ENCODE measurements at regions not wholly inside any gene's neighbourhood (a gene's known extent, or its start where the extent isn't known, plus 50 kb on each side); places are given as distances from the start of the nearest gene placed in this dataset.
"Not testable (repeated sequence)": the region's sequence is repeated elsewhere in the genome, so short reads cannot be mapped to it uniquely, and the experiment has no call there.

DNA sequence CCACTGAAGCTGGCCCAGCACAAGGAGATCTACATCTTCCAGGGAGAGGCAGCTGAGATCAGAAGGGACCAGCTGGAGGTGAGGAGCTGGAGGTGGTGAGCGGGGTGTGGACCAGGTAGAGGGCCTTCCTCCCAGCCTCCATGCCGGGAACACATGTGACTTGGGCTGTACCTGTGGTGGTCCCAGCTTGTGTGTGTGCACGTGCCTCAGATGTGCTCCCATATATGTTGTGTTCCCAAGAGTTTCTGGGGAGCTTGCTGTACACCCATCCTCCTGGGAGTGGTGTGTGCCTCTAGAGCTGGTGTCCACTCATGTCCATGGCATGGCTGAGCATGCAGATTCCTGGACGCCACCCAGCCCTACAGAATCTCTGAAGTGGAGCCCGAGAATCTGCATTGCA lies 183.7 kb upstream of the AKAP13 start:
- not testable (repeated sequence) for H3K27ac Mint-ChIP-seq; H3K27me3 Mint-ChIP-seq; H3K9me3 Mint-ChIP-seq; H3K4me1 Mint-ChIP-seq (ENCODE audit: low read depth); H3K36me3 Mint-ChIP-seq (ENCODE audit: low read depth); DNase-seq; H3K4me3 Mint-ChIP-seq

- not testable (repeated sequence) for H3K4me3 Mint-ChIP-seq; H3K36me3 Mint-ChIP-seq (ENCODE audit: low read depth); H3K9me3 Mint-ChIP-seq; DNase-seq; H3K27me3 Mint-ChIP-seq; H3K4me1 Mint-ChIP-seq (ENCODE audit: low read depth); H3K27ac Mint-ChIP-seq
Measured at GRCh38 chr15:85197582-85197981, 182.8 kb upstream of the AKAP13 start.

DNA sequence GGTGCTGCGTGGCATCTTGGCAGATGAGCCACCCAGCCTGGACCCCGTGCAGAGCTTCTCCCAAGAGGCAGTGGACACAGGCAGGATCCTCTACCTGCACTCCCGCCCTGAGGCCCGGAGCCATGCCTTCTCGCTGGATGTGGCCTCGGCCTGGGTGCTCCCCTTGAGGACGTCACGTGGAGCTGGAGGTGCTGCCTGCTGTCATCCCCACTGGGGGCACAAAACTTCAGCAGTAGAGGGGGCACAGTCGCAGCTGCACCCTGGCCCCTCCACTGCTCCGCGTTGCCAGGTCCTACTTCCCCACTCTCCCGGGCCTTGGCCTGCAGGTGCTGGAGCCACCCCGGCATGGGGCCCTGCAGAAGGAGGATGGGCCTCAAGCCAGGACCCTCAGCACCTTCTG lies 182.0 kb upstream of the AKAP13 start:
- H3K4me3 Mint-ChIP-seq; H3K9me3 Mint-ChIP-seq; DNase-seq; H3K4me1 Mint-ChIP-seq (ENCODE audit: low read depth); H3K27ac Mint-ChIP-seq; H3K27me3 Mint-ChIP-seq; H3K36me3 Mint-ChIP-seq (ENCODE audit: low read depth): not testable (repeated sequence)

DNA sequence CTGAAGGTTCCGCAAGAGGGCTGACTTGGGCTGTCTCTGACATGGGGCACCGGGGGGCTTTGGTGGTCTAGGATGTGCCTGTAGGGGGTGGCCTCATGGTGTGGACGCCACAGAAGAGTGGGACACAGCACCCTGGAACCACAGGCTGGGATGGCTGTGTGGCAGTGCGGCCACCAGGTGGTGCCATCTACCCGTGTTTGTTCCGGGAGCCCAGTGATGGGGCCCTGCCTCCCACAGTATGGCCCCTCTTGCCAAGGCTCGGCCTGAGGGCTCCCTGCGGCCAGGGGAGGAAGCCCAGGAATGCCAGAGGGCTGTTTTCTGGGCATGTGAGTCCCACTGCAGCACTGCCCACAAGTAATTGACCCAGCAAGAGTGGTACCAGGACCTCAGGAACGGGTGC lies 180.2 kb upstream of the AKAP13 start:
- not testable (repeated sequence) for H3K4me1 Mint-ChIP-seq (ENCODE audit: low read depth); H3K27ac Mint-ChIP-seq; H3K36me3 Mint-ChIP-seq (ENCODE audit: low read depth); H3K4me3 Mint-ChIP-seq; DNase-seq; H3K9me3 Mint-ChIP-seq; H3K27me3 Mint-ChIP-seq

DNA sequence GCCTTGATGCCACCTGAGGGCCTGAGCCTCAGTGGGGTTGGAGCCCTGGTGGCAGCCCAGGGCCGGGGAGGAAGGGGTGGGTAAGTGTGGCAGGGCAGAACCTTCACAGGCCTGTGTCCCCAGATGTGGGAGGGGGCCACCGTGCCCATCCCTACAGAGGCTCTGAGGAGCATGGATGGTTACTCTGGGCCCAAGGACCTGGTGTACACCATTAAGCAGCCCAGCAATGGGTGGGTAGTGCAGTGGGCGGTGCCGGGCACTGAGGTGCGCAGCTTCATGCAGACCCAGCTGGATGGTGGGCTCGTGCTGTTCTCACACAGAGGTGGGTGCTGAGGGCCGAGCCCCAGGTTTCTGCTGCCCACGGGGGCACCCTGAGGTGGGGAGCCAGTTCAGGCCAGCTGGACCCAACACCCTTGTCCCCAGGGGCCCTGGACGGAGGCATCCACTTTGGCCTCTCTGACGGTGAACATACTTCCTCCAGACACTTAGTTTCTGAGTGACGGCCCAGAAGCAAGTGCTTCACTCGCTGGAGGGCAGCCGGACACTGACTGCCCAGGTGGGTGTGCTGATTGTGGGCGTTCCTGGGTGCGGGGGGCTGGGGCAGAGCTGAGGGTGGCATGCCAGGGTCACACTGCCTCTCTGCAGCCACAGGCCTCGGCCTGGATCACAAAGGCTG lies 179.1 kb upstream of the AKAP13 start:
- H3K9me3 Mint-ChIP-seq; H3K27me3 Mint-ChIP-seq; H3K4me1 Mint-ChIP-seq (ENCODE audit: low read depth); DNase-seq; H3K36me3 Mint-ChIP-seq (ENCODE audit: low read depth); H3K27ac Mint-ChIP-seq; H3K4me3 Mint-ChIP-seq: not testable (repeated sequence)

DNA sequence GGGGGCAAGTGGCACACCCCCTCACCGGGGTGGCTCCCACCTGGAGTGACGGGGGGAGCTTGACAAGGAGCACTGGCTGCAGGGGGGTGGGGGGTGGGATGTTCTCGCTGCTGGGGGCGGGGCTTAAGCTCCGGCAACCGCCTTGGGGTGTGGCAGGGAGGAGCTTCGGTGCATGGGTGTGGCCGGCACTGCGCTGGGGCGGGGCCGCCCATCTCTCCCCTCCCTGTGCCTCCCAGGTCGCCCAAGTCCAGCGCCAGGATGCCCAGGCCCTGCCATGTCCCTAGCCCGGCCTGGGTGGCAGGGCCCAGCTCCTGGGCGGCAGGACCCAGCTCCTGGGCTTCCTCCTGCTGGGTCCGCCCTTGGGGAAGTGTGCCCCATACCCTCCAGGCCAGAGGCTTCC lies 175.9 kb upstream of the AKAP13 start:
- not testable (repeated sequence) for DNase-seq; H3K27me3 Mint-ChIP-seq; H3K27ac Mint-ChIP-seq; H3K4me3 Mint-ChIP-seq; H3K9me3 Mint-ChIP-seq; H3K4me1 Mint-ChIP-seq (ENCODE audit: low read depth); H3K36me3 Mint-ChIP-seq (ENCODE audit: low read depth)

- H3K9me3 Mint-ChIP-seq; DNase-seq; H3K36me3 Mint-ChIP-seq (ENCODE audit: low read depth); H3K4me3 Mint-ChIP-seq; H3K27me3 Mint-ChIP-seq; H3K4me1 Mint-ChIP-seq (ENCODE audit: low read depth); H3K27ac Mint-ChIP-seq: not testable (repeated sequence)
Measured at GRCh38 chr15:85233791-85234325, 146.5 kb upstream of the AKAP13 start.

DNA sequence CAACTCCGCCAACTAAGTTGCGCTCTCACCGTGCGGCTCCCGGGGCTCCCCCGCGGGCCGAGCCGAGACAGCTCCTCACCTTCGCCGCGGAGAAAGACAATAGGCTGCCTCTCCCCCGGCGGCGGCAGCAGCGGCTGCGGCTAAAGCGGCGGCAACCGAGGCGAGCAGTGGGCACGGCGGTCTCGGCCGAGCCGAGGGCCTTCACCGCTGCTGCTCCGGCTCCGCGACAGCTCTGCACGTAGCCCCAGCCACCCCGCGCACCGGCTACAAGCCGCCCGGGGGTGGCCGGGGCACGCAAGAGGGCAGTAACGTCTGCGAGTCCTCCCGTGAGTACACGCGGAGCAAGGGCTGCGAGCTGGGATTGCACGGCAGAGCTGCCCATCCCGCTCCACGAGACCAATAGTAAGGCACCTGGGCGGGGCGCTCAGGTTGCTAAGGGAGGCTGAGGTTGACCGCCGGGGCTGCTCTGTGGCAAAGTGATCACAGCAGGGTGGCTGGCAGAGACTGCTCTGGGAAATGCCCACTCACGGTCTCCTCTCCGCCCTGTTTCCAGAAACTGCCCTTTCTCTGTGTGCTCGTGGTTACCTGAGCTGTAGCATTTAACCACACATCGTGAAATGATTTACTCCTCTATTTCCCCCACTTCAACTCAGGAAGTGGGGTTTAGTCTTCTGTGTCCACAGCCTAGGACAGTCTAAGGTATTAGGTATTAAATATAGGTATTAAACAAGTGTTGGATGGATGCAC lies 145.8 kb upstream of the AKAP13 start:
- H3K27ac Mint-ChIP-seq; H3K27me3 Mint-ChIP-seq; H3K4me3 Mint-ChIP-seq; DNase-seq; H3K36me3 Mint-ChIP-seq (ENCODE audit: low read depth); H3K9me3 Mint-ChIP-seq; H3K4me1 Mint-ChIP-seq (ENCODE audit: low read depth): not testable (repeated sequence)

DNA sequence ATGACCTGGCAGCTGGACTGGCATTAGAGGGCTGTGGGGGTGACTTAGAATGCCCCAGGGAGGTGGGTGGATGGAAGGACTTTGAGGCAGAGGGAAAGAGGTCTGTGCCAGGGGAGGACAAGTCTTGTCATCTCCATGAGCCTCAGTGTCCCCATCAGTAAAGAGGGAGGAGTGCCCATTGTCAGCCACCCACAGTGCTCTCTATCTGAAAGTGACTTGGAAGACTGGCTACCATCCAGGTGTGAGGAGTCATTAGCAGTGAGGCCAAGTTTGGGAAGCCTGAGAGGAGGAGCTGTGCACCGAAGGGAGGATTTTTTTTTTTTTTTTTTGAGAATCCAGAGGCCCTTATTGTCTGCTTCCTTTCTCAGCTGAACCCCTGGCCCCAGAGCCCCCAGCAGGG lies 136.3 kb upstream of the AKAP13 start:
- H3K4me1 Mint-ChIP-seq (ENCODE audit: low read depth); DNase-seq; H3K36me3 Mint-ChIP-seq (ENCODE audit: low read depth); H3K27ac Mint-ChIP-seq; H3K4me3 Mint-ChIP-seq; H3K9me3 Mint-ChIP-seq; H3K27me3 Mint-ChIP-seq: not testable (repeated sequence)

DNA sequence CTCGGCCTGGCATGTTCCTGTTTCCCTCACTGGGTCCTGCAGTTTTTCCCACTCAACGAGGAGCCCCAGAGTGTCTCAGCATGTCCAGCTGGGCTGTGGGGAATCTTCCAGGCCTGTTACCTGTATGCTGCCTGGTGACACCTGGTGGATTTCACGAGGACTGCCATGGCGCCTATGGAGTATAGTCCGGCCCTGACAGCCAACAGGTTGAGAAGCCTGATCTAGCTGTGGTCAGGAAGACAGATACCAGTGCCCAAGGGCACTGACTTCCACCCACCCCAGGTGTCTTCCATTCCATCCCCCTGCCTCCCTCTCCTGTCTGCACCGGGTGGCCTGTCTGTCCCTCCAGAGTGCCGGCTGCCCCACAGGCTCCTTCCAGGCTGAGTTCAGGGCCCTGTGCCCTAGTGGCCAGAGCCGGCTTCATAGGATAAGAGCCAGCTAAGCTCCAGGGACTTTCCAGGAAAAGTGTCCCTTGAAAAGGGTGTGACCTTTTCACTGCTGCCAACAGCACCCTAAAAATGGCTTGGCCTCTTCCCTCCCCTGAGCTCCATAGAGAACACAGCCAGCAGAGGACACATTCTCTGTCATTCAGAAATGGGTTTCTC lies 129.4 kb upstream of the AKAP13 start:
- H3K27me3 Mint-ChIP-seq; DNase-seq; H3K36me3 Mint-ChIP-seq (ENCODE audit: low read depth); H3K4me1 Mint-ChIP-seq (ENCODE audit: low read depth); H3K4me3 Mint-ChIP-seq; H3K27ac Mint-ChIP-seq; H3K9me3 Mint-ChIP-seq: not testable (repeated sequence)

GRCh38 chr15:85253196-85253915 lies 127.0 kb upstream of the AKAP13 start:
- H3K36me3 Mint-ChIP-seq (ENCODE audit: low read depth); H3K27me3 Mint-ChIP-seq; H3K4me3 Mint-ChIP-seq; H3K4me1 Mint-ChIP-seq (ENCODE audit: low read depth); H3K9me3 Mint-ChIP-seq; H3K27ac Mint-ChIP-seq; DNase-seq: not testable (repeated sequence)

DNA sequence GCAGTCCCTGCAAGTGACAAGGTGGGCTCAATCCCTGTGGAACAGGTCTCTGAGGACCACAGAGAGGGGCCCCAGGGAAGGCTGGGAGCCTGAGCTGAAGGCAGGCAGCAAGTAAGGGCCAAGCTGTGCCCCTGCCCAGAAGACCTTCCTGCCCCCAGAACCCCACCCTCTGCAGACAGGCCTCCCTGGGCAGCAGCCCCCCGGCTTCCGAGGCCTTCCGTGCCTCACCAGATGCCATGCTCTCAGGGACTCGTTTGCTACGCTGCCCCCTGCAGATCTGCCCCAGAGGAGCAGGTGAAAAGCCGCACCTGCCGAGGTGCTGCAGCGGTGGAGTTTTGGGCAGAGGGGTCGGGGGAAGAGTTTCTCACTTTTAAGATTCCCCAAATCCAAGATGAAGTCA lies 125.4 kb upstream of the AKAP13 start:
- H3K4me1 Mint-ChIP-seq (ENCODE audit: low read depth); H3K27me3 Mint-ChIP-seq; H3K4me3 Mint-ChIP-seq; H3K27ac Mint-ChIP-seq; DNase-seq; H3K36me3 Mint-ChIP-seq (ENCODE audit: low read depth); H3K9me3 Mint-ChIP-seq: not testable (repeated sequence)

DNA sequence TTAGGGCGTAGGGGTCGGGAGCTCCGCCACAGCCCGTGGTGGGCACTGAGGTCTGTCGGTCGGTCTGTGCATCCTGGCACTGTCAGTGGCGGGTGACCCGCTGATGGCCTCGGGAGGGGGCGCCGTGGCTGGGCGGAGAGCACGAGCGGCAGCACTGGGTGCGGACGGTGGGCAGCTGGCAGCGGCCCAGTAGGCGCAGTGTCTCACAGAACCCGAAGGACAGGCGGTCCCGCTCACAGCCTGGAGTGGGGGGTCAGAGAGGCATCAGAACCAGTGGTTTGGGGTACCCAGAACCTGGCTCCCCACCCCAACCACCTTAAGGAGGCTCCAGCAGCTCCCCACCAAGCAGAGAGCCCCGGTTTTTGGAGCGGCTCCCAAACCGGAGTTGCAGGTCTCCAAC lies 124.9 kb upstream of the AKAP13 start:
- not testable (repeated sequence) for H3K27ac Mint-ChIP-seq; H3K4me3 Mint-ChIP-seq; H3K36me3 Mint-ChIP-seq (ENCODE audit: low read depth); H3K4me1 Mint-ChIP-seq (ENCODE audit: low read depth); DNase-seq; H3K9me3 Mint-ChIP-seq; H3K27me3 Mint-ChIP-seq

- not testable (repeated sequence) for H3K27me3 Mint-ChIP-seq; H3K4me3 Mint-ChIP-seq; DNase-seq; H3K36me3 Mint-ChIP-seq (ENCODE audit: low read depth); H3K9me3 Mint-ChIP-seq; H3K27ac Mint-ChIP-seq; H3K4me1 Mint-ChIP-seq (ENCODE audit: low read depth)
Measured at GRCh38 chr15:85256009-85256997, 124.1 kb upstream of the AKAP13 start.

Measured in activated T-cell treated with anti-CD3 and anti-CD28 coated beads, Interleukin-2, amount 50 U/mL, for 24 hours (primary cell).